ENCODE measurements at regions not wholly inside any gene's neighbourhood (a gene's known extent, or its start where the extent isn't known, plus 50 kb on each side); places are given as distances from the start of the nearest gene placed in this dataset.

GRCh38 chr9:38216572-38216971, 147.5 kb upstream of the SHB start:
- H3K27ac Mint-ChIP-seq = no peak overlapping the region
- H3K27me3 Mint-ChIP-seq = no peaks in the 10 kb centered on the region
- H3K9me3 Mint-ChIP-seq = no peaks in the 10 kb centered on the region
- DNase-seq (ENCODE audit: extremely low spot score, unreplicated experiment) = no peak
- H3K4me3 Mint-ChIP-seq = no peak overlapping the region
- H3K4me1 Mint-ChIP-seq (ENCODE audit: unreplicated experiment) = peaks cover 9% of the 10 kb centered on the region
- H3K36me3 Mint-ChIP-seq = no peaks in the 10 kb centered on the region
- TF ChIP-seq, protein P1, sequence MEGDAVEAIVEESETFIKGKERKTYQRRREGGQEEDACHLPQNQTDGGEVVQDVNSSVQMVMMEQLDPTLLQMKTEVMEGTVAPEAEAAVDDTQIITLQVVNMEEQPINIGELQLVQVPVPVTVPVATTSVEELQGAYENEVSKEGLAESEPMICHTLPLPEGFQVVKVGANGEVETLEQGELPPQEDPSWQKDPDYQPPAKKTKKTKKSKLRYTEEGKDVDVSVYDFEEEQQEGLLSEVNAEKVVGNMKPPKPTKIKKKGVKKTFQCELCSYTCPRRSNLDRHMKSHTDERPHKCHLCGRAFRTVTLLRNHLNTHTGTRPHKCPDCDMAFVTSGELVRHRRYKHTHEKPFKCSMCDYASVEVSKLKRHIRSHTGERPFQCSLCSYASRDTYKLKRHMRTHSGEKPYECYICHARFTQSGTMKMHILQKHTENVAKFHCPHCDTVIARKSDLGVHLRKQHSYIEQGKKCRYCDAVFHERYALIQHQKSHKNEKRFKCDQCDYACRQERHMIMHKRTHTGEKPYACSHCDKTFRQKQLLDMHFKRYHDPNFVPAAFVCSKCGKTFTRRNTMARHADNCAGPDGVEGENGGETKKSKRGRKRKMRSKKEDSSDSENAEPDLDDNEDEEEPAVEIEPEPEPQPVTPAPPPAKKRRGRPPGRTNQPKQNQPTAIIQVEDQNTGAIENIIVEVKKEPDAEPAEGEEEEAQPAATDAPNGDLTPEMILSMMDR (conservative IDR thresholded peaks at IDR 0.05) = no peak

- TF ChIP-seq, protein P1 (conservative IDR thresholded peaks at IDR 0.05) = no peak
- H3K4me1 Mint-ChIP-seq (ENCODE audit: unreplicated experiment) = peaks cover 9% of the 10 kb centered on the region
- no peaks in the 10 kb centered on the region for H3K27me3 Mint-ChIP-seq
- H3K9me3 Mint-ChIP-seq = no peaks in the 10 kb centered on the region
- no peaks in the 10 kb centered on the region for H3K36me3 Mint-ChIP-seq
- no peak overlapping the region for H3K27ac Mint-ChIP-seq
- H3K4me3 Mint-ChIP-seq = no peak overlapping the region
- no peak for DNase-seq (ENCODE audit: extremely low spot score, unreplicated experiment)
These were observed 146.4 kb upstream of the SHB start for GRCh38 chr9:38215465-38215864.

DNA sequence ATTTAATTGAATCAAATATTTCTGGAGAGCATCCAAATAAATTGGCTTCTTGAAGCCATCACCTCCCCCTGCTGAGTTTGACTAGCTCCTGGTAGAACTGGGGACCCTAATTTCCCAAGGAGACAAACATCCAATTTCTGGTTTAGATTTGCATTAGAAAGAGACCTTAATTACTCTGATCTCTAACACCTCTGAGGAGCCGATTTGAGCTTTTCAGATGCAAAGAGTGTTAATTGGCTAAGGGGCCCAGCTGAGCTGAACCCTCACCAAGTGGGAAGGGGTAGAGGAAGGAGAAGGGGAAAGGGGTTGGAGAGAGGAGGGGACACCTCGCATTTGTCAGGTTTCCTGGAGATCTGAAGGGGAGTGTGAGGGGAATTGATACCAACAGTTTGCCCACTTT, 145.4 kb upstream of the SHB start:
- H3K27ac Mint-ChIP-seq = no peak overlapping the region
- H3K4me3 Mint-ChIP-seq = no peak overlapping the region
- no peak for DNase-seq (ENCODE audit: extremely low spot score, unreplicated experiment)
- TF ChIP-seq, protein P1 (conservative IDR thresholded peaks at IDR 0.05) = no peak
- H3K36me3 Mint-ChIP-seq = no peaks in the 10 kb centered on the region
- peaks cover 9% of the 10 kb centered on the region for H3K4me1 Mint-ChIP-seq (ENCODE audit: unreplicated experiment)
- no peaks in the 10 kb centered on the region for H3K27me3 Mint-ChIP-seq
- H3K9me3 Mint-ChIP-seq = no peaks in the 10 kb centered on the region

DNA sequence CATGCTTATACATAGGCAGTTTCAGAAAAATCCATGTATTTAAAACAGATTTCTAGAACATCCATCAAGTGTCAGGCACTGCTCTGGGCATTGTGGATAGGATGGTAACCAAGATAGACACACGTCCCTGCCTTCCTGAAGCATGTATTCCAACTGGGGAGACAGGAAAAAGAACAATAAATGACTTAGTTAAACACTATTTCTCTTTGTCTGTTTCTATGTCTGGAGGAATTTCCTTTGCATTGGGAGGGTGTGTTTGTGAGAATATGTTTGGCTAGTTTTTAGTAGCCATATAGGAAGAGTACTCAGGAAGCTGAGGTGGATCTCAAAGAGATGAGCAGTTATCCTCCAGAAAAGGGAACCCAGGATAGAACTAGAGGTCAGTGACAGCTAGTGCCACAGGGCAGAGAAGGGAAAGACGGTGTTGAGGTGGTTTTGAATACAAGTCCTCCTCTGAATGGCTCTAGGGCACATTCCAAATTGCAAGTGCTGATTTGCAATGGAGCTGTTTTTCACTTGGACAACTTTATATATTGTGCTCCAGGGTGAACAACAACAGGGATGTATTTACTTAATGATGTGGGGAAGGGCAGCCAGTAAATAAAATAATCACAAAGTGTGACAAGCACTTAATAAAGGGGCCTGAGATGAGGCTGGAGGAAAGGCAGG, 144.7 kb upstream of the SHB start:
- Mint-ChIP-seq H3K27ac (peak overlapping the region; percentile 25), H3K4me3 (peak overlapping the region; percentile 32), H3K27me3 (no peaks in the 10 kb centered on the region), H3K9me3 (no peaks in the 10 kb centered on the region), H3K36me3 (no peaks in the 10 kb centered on the region), H3K4me1 (ENCODE audit: unreplicated experiment) (peaks cover 9% of the 10 kb centered on the region)
- TF ChIP-seq, protein P1 (conservative IDR thresholded peaks at IDR 0.05) = no peak
- DNase-seq (ENCODE audit: extremely low spot score, unreplicated experiment) = no peak

GRCh38 chr9:38212016-38212415, 143.0 kb upstream of the SHB start:
- TF ChIP-seq, protein P1 (conservative IDR thresholded peaks at IDR 0.05) = no peak
- Mint-ChIP-seq H3K9me3 (no peaks in the 10 kb centered on the region), H3K4me3 (no peak overlapping the region), H3K36me3 (no peaks in the 10 kb centered on the region), H3K27me3 (no peaks in the 10 kb centered on the region), H3K4me1 (ENCODE audit: unreplicated experiment) (peaks cover 9% of the 10 kb centered on the region), H3K27ac (no peak overlapping the region)
- no peak for DNase-seq (ENCODE audit: extremely low spot score, unreplicated experiment)

All from type B pancreatic cell (in vitro differentiated cells).